Activated CD4-positive, alpha-beta T cell treated with anti-CD3 and anti-CD28 coated beads, Interleukin-2, amount 10 ng/mL, durations not matched to agents 7 days and 5 days (primary cell): ENCODE measurements at regions not wholly inside any gene's neighbourhood (a gene's known extent, or its start where the extent isn't known, plus 50 kb on each side); places are given as distances from the start of the nearest gene placed in this dataset.

ENCODE experiments used
- CTCF ChIA-PET: fragments of 350-600 bp; sonication (Branson Sonifier 250); formaldehyde crosslinking; loops from one replicate; lab custom pipeline; 2021; ENCODE audit warnings: antibody characterized with exemption; lab: Charles Lee
- POLR2A ChIA-PET: fragments of 350-600 bp; sonication (Branson Sonifier 250); formaldehyde crosslinking; loops from one replicate; lab custom pipeline; 2021; ENCODE audit warnings: antibody characterized with exemption; lab: Charles Lee
- DNase-seq: peaks from one replicate; pipeline ENCODE4 v3.0.0-alpha.2; 2020
- H3K27ac Mint-ChIP-seq: one replicate; pipeline ENCODE4 v1.8.0; 2021; ENCODE audit warnings: mild to moderate bottlenecking, moderate library complexity, mixed read lengths
- H3K27me3 Mint-ChIP-seq: one replicate; pipeline ENCODE4 v1.8.0; 2021; ENCODE audit warnings: mixed read lengths
- H3K36me3 Mint-ChIP-seq: one replicate; pipeline ENCODE4 v1.8.0; 2021; ENCODE audit warnings: low read depth, mixed read lengths
- H3K4me1 Mint-ChIP-seq: one replicate; pipeline ENCODE4 v1.8.0; 2021; ENCODE audit warnings: mixed read lengths
- H3K4me3 Mint-ChIP-seq: one replicate; pipeline ENCODE4 v1.8.0; 2021; ENCODE audit warnings: mild to moderate bottlenecking, moderate library complexity, mixed read lengths
- H3K9me3 Mint-ChIP-seq: one replicate; pipeline ENCODE4 v1.8.0; 2021; ENCODE audit warnings: mixed read lengths

DNA sequence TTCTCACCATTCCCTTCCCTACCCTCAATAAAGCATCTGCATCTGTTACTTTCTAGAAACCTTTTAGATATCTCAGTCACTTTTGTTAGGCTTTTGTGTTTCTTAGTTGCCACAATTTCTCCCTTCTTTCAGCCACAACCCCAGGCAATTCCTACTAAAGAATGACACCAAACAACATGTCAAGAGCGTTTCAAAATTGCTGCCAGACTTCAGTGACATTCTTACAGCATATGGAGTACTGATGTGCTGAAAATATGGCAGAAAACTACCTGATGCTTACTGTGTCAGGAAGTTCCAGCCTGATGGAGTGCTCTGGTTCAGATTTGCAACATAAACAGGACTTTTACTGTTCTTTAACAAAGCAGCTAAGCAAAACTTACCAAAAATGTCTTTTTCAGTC is 957.7 kb upstream of the POU3F3 start:
- H3K27ac Mint-ChIP-seq: no peak overlapping the region
- no peaks in the 10 kb centered on the region for H3K27me3 Mint-ChIP-seq
- ChIA-PET CTCF (no interaction called here), POLR2A (no interaction called here)
- H3K36me3 Mint-ChIP-seq: no peaks in the 10 kb centered on the region
- no peaks in the 10 kb centered on the region for H3K9me3 Mint-ChIP-seq
- H3K4me3 Mint-ChIP-seq: no peak overlapping the region
- DNase-seq: no peak
- H3K4me1 Mint-ChIP-seq: no peaks in the 10 kb centered on the region

- no peaks in the 10 kb centered on the region for H3K4me1 Mint-ChIP-seq
- ChIA-PET CTCF (no interaction called here), POLR2A (no interaction called here)
- no peaks in the 10 kb centered on the region for H3K27me3 Mint-ChIP-seq
- H3K36me3 Mint-ChIP-seq: no peaks in the 10 kb centered on the region
- no peak overlapping the region for H3K27ac Mint-ChIP-seq
- no peaks in the 10 kb centered on the region for H3K9me3 Mint-ChIP-seq
- DNase-seq: no peak
- no peak overlapping the region for H3K4me3 Mint-ChIP-seq
Measured at GRCh38 chr2:103898561-103898960, 955.4 kb upstream of the POU3F3 start.

DNA sequence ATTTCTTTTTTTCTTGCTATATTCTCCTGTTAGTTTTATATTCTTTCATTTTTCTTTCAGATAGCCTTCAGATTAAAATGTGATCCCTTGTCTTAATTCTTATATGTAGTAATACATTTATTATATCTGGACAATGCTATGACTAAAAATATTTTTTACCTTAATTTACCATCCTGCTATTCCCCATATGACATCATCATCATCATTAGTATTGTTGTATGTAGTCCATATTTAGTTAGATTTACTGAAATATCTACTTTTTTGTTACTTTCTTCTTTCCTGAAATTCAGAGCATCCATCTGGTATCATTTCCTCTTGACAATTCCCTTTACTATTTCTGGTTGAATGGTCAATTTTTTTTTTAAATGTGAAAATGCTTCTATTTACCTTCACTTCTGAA is 951.6 kb upstream of the POU3F3 start:
- no peaks in the 10 kb centered on the region for H3K27me3 Mint-ChIP-seq
- H3K36me3 Mint-ChIP-seq: no peaks in the 10 kb centered on the region

DNA sequence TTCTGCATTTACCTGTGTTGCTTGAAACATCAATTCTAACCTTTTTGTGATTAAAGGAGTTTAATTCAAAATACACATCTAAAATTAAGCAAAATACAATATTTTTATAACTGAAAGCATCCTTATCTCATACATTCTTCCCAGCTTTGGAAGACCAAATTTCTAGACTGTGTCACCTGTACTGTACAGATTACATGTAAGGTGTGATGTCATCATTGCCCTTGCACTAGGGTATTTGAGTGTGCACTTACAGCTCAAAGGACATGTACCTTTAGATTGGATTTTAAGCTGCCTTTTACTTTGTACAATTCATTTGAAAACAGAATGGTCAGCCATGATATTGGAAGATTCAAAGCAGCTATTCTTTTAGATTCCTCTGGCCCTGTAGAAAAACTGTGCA is 932.8 kb upstream of the POU3F3 start:
- Mint-ChIP-seq H3K4me3 (no peak overlapping the region), H3K36me3 (no peaks in the 10 kb centered on the region), H3K27ac (no peak overlapping the region), H3K9me3 (no peaks in the 10 kb centered on the region), H3K27me3 (no peaks in the 10 kb centered on the region), H3K4me1 (no peaks in the 10 kb centered on the region)
- CTCF ChIA-PET: no interaction called here
- POLR2A ChIA-PET: no interaction called here
- no peak for DNase-seq

More for the DNA sequence above, 951.6 kb upstream of the POU3F3 start:
- DNase-seq: no peak
- Mint-ChIP-seq H3K9me3 (no peaks in the 10 kb centered on the region), H3K27ac (no peak overlapping the region), H3K4me1 (no peaks in the 10 kb centered on the region), H3K4me3 (no peak overlapping the region)
- ChIA-PET POLR2A (no interaction called here), CTCF (no interaction called here)

DNA sequence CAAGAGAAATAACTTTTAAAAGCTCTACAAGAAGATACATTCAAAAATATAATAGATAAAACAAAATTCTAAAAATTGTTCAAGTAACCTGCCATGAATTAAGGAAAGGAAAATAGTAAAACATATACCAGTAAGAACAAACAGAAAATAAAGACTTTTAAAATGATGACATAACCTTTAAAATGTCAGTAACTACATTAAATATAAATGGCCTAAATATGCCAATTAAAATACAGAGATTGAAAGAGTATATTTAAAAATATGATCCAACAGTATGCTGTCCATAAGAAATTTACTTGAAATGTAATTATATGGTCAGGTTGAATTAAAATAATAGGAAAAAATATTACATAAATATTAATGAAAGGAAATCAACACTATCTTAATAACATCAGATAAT is 911.7 kb upstream of the POU3F3 start:
- no peaks in the 10 kb centered on the region for H3K4me1 Mint-ChIP-seq
- POLR2A ChIA-PET: no interaction called here
- no peak overlapping the region for H3K4me3 Mint-ChIP-seq
- CTCF ChIA-PET: no interaction called here
- H3K27me3 Mint-ChIP-seq: no peaks in the 10 kb centered on the region
- H3K36me3 Mint-ChIP-seq: no peaks in the 10 kb centered on the region
- H3K9me3 Mint-ChIP-seq: no peaks in the 10 kb centered on the region
- H3K27ac Mint-ChIP-seq: no peak overlapping the region
- DNase-seq: no peak

GRCh38 chr2:103945083-103945482 is 908.8 kb upstream of the POU3F3 start:
- ChIA-PET POLR2A (no interaction called here), CTCF (interaction anchor here (0.6 kb wide), 1 partner anchor 728 kb away, joined by 3 read pairs; no protein-coding TSS in a partner anchor)
- Mint-ChIP-seq H3K27ac (no peak overlapping the region), H3K4me3 (no peak overlapping the region), H3K9me3 (no peaks in the 10 kb centered on the region), H3K4me1 (no peaks in the 10 kb centered on the region), H3K36me3 (no peaks in the 10 kb centered on the region), H3K27me3 (no peaks in the 10 kb centered on the region)
- no peak for DNase-seq

DNA sequence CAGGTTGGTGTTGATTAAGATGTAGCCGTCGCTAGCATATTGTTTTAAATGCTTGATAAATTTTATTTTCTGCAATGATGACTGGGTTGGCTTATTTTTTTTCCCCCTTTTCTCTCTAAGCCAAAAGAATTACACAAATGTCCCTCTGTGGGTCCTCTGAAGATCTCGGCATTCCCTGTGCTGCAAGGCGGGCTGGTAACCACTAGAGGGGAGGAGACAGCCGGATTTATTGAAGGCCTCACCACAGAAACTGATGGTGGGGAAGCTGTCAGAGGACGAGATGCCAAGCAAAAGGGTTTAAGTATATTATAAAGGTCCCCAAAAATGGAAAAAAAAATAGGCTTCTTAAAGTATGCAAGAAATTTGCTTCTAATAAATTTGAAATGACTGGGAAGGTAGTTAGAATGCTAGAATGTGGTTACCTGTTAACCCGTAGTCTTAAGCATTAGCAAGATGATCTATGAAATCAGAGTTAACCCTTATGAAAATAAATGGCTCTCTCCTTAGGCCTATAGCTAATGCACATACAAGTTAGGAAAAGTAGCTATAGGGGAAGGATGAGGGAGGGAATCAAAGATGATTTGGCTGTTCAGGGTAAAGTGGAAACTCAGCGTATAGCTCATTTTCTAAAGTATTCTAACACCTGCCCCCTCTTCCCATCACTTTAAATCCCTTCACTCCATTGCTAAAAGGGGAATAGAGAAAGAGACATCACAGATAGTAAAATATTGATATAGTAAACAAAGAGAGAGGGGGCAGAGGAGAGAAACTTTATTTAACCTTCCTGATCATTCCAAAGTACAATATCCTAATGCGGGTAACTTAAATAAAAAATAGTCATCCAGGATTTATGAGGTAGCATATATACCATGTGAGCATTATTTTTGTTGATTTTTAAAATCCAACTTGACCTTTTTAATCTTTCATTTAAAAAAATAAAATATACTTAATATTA is 894.5 kb upstream of the POU3F3 start:
- POLR2A ChIA-PET: no interaction called here
- Mint-ChIP-seq H3K4me1 (no peaks in the 10 kb centered on the region), H3K4me3 (no peak overlapping the region), H3K9me3 (no peaks in the 10 kb centered on the region), H3K36me3 (no peaks in the 10 kb centered on the region), H3K27ac (no peak overlapping the region), H3K27me3 (no peaks in the 10 kb centered on the region)
- no peak for DNase-seq
- CTCF ChIA-PET: interaction anchor here (0.5 kb wide), 1 partner anchor 21 kb away, joined by 4 read pairs; no protein-coding TSS in a partner anchor

GRCh38 chr2:103960129-103960513 is 893.8 kb upstream of the POU3F3 start:
- CTCF ChIA-PET: interaction anchor here (0.5 kb wide), 1 partner anchor 22 kb away, joined by 4 read pairs; no protein-coding TSS in a partner anchor
- Mint-ChIP-seq H3K4me3 (no peak overlapping the region), H3K4me1 (no peaks in the 10 kb centered on the region), H3K36me3 (no peaks in the 10 kb centered on the region), H3K9me3 (no peaks in the 10 kb centered on the region), H3K27ac (no peak overlapping the region), H3K27me3 (no peaks in the 10 kb centered on the region)
- POLR2A ChIA-PET: no interaction called here
- no peak for DNase-seq

DNA sequence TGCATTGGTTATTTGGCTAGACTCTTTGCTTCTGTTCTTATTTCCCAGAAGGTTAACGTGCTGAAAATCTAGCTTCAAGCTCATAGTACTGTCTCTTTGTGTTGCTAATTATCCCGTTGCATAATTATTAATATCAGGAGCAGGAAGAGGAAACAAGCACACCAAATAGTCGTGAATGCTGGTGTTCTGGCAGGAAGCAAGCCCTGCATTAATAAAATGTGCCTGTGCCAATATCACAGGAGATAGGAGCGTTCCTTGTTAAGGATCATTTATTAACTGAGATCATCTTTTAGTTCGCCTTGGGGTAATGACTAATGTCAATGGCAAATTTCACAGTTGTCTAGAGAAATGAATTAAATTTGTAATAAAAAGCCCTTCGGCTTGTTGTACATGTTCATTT is 893.0 kb upstream of the POU3F3 start:
- DNase-seq: no peak
- ChIA-PET POLR2A (no interaction called here), CTCF (no interaction called here)
- no peak overlapping the region for H3K4me3 Mint-ChIP-seq
- no peak overlapping the region for H3K27ac Mint-ChIP-seq
- H3K4me1 Mint-ChIP-seq: no peaks in the 10 kb centered on the region
- H3K9me3 Mint-ChIP-seq: no peaks in the 10 kb centered on the region
- no peaks in the 10 kb centered on the region for H3K27me3 Mint-ChIP-seq
- no peaks in the 10 kb centered on the region for H3K36me3 Mint-ChIP-seq

DNA sequence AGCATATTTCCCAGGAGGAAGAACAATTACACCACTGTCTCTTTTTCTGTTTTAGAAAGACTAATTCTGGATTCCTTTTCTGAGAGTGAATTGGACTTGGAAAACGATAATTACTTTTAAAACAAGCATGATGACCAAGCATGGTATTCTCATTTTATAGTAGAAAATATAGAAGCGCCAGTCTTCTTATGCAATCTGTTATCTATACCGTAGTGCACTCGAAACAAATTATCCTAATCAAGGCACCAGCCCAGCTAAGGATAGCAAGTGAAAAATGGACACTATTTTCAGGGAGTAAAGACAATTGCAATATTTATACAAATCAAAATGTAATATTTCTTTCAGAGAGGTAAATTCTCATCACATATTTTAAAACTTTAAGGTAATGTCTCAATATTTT is 892.1 kb upstream of the POU3F3 start:
- ChIA-PET CTCF (no interaction called here), POLR2A (no interaction called here)
- no peaks in the 10 kb centered on the region for H3K27me3 Mint-ChIP-seq
- no peak for DNase-seq
- H3K4me3 Mint-ChIP-seq: no peak overlapping the region
- no peak overlapping the region for H3K27ac Mint-ChIP-seq
- no peaks in the 10 kb centered on the region for H3K9me3 Mint-ChIP-seq
- no peaks in the 10 kb centered on the region for H3K4me1 Mint-ChIP-seq
- no peaks in the 10 kb centered on the region for H3K36me3 Mint-ChIP-seq

DNA sequence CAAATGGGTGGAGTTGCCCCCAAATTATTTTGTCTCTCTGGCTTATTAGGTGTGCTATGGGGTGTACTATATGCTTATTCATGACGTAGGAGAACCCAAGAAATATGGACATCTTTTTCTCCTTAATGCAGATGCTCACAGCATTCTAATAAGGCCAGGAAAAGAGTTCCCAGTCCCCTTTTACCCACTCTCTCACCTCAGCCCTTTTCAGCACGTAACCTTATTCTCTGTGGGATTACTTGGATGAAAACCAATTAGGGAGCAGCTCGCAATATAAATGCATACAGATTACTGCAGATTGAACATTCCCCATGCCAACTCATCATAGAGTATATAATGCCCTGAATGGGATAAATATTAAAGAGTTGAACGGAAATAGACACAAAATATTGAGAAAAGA is 891.2 kb upstream of the POU3F3 start:
- POLR2A ChIA-PET: no interaction called here
- Mint-ChIP-seq H3K36me3 (no peaks in the 10 kb centered on the region), H3K4me3 (no peak overlapping the region), H3K4me1 (no peaks in the 10 kb centered on the region), H3K27me3 (no peaks in the 10 kb centered on the region), H3K27ac (no peak overlapping the region), H3K9me3 (no peaks in the 10 kb centered on the region)
- DNase-seq: no peak
- CTCF ChIA-PET: no interaction called here

DNA sequence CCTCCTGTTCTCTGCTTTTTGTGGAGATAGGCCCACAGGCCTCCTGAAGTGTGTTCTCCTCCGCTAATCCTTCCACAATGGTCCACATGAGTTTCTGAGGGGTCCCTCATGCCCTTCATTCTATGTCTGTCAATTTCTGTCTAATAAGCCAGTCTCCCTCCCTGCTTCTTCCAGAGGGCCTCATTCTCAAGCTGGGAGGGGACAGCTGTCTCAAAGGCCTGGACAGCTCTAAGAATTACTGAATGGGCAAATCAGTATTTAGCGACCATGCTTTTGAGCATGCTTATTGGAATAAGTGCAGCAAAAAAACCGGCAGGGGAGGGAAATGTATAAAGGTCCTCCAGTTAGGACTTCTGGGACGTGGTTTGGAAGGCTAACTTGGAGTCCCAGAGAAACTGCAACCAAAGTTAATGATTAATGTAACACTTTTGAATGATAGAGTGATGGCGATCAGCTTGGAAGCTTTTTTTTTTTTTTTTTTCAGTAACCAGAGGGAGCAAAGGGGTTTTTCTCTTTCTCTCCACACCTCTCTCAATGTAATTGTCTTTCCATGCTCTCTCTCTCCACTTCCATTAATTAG is 890.7 kb upstream of the POU3F3 start:
- Mint-ChIP-seq H3K36me3 (no peaks in the 10 kb centered on the region), H3K4me1 (no peaks in the 10 kb centered on the region), H3K9me3 (no peaks in the 10 kb centered on the region), H3K4me3 (no peak overlapping the region), H3K27ac (no peak overlapping the region), H3K27me3 (no peaks in the 10 kb centered on the region)
- POLR2A ChIA-PET: no interaction called here
- no peak for DNase-seq
- CTCF ChIA-PET: no interaction called here

DNA sequence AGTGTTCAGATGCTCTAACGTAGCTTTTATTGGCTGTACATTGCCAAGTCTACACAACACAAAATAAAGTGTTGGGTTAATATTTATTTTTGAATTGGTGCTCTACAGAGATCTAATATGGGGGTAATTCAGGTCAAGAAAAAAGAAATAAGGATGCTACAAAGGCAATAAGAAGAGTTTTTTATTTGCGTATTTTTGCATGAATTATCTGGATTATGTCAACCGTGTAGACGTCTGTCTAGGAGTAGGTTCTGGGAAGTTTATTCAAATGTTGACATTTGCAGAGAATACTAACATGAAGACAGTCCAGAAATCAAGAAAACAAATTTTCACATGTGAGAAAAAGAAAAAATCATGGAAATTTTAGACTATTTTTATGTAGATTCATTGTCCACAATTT is 876.7 kb upstream of the POU3F3 start:
- no peak for DNase-seq
- Mint-ChIP-seq H3K36me3 (no peaks in the 10 kb centered on the region), H3K4me1 (no peaks in the 10 kb centered on the region), H3K27me3 (no peaks in the 10 kb centered on the region), H3K4me3 (no peak overlapping the region), H3K9me3 (no peaks in the 10 kb centered on the region), H3K27ac (no peak overlapping the region)
- CTCF ChIA-PET: no interaction called here
- POLR2A ChIA-PET: no interaction called here
